NCI-H146 (cell line): ENCODE measurements at regions not wholly inside any gene's neighbourhood (a gene's known extent, or its start where the extent isn't known, plus 50 kb on each side); places are given as distances from the start of the nearest gene placed in this dataset.
"Not testable (repeated sequence)": the region's sequence is repeated elsewhere in the genome, so short reads cannot be mapped to it uniquely, and the experiment has no call there.

Experiments used
- DNase-seq: peaks from one replicate; lab custom pipeline; 2025; lab: John Stamatoyannopoulos, UW

DNA sequence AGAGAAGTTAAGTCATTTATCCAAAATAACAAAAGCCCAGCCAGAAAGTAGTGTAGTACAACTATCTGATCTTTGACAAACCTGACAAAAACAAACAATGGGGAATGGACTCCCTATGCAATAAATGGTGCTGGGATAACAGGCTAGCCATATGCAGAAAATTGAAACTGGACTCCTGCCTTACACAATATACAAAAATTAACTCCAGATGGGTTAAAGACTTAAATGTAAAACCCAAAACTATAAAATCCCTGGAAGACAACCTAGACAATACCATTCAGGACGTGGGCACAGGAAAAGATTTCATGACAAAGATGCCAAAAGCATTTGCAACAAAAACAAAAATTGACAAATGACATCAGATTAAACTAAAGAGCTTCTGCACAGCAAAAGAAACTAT is 561.4 kb upstream of the CHAC2 start:
- not testable (repeated sequence) for DNase-seq

DNA sequence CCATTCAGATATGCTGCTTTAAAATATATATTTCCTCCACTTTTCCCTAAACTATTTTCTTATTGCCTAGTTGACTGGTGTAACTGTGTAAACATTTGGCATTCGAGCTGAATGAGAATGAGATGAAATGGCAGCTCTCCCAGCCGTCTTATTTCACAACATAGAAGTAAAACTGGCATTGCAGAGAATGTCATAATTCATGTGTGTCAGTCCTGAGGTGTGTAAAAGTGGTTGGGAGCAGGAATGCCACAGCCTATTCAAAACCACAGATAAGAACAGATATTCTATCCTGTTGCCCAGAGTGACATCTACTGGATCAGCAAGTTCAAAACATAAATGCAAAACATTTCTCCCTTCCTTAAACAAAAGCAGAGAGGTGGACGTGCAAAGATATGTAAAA is 565.5 kb upstream of the CHAC2 start:
- no peak for DNase-seq

GRCh38 chr2:53200072-53200471 is 567.5 kb upstream of the CHAC2 start:
- DNase-seq = no peak

- DNase-seq = no peak
These were observed 578.6 kb upstream of the CHAC2 start for GRCh38 chr2:53188851-53189510.

DNA sequence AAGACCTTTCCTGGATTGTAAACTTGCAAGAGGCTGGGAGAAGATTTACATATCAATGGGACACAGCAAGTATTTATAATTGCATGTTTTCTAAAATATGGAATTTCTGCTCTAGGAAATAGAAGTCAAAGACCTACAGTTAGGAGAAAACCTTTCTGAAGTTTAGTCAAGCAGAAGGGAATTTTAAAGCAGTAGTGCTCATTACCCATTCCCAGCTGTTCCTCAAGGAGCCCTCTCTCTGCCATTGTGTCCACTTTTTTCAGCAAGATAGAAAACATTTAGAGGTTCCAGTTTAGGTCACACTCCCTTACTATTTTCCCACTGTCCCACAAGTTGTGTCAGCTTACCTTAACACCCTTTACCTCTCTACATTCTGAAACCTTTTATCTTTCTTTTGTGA is 584.0 kb upstream of the CHAC2 start:
- DNase-seq = no peak

- no peak for DNase-seq
These were observed 585.0 kb upstream of the CHAC2 start for GRCh38 chr2:53182601-53183000.

GRCh38 chr2:53181759-53182158 is 585.8 kb upstream of the CHAC2 start:
- no peak for DNase-seq

DNA sequence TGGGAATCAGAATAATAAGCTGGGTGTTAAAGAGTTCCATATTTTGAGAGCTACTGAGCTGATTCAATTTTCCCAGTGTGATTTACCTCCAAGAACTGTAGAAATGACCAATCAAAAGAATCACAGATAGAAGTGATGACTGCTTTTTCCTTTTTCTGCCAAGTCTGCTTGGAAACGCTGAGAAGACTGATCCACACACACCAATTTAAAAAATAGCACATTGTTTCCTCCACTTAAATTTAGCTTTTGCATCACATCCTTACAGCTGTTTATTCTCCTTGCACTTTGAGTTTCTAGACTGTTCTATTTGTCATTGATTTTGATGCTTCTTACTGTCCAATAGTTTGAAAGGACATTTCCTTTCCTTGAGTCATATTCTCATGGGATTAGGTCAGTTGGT is 590.3 kb upstream of the CHAC2 start:
- DNase-seq = no peak

- no peak for DNase-seq
These were observed 593.1 kb upstream of the CHAC2 start for GRCh38 chr2:53174539-53174938.

DNA sequence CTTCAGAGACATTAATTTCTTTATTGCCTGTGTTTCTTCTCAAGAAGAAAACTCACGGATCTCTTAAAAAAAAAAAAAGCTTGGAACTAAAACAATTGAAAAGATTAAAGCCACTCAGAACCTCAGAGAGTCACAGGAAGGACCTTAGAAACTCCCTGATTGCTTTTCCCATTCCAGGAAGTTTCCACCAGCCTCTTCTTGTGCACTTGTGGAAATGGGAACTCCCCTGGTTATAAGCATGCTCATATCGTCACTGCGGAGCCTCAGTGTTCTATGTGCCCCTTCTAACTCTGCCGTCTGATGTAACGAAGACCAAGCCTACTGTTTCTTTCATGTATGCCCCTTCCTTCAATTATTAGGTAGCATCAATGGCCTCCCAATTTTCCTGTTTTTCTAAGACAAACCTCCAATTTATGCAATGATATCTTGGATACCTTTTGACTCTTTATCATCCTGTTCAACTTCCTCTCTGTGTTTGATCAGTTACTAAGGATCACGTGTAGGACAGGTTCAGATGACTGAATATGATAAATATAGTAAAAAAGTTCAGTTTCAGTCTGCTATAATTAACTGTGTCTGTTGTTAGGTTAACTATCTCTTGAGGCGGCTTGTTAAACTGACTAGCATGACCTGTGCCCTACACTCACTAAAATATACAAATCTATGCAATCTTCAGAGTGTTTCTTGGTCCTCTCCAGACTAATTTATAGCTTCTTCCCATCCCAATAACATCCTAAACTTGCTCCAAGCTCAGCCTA is 593.7 kb upstream of the CHAC2 start:
- no peak for DNase-seq

DNA sequence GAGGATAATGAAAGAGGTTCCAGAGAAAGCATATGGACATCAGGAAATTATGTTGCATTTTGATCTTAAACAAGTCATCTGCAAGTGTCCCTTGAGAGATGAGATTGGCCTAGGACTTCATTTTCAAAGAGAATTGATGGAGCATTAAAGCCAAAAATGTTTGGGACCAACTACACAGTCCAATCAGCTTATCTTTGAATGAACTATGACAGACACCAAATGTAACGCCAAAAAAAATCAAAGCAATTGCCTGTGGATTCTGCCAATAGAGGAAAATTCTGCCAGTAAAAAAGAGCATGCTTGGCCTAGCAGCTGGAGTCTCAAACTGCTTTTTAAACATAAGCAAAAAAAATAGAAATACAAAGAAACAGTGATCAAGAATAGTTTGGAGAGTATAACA is 594.5 kb upstream of the CHAC2 start:
- DNase-seq = no peak

DNA sequence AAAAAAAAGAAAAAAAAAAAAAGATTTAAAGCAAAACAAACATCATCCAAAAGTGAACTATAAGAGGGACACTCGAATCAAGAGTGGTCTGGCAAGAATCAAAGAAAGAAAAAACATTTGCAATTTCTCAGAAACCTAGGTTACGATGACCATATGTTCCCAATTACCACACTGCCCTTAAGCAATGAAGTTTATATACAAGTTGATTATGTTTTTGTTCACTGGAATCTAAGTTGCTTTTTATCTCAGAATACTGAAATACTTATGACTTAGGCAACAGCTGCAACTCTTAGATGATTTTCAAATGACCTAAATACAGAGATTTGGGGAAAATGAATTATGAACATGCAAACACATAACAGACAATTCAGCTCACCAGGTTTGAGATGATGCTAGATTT is 597.1 kb upstream of the CHAC2 start:
- no peak for DNase-seq

DNA sequence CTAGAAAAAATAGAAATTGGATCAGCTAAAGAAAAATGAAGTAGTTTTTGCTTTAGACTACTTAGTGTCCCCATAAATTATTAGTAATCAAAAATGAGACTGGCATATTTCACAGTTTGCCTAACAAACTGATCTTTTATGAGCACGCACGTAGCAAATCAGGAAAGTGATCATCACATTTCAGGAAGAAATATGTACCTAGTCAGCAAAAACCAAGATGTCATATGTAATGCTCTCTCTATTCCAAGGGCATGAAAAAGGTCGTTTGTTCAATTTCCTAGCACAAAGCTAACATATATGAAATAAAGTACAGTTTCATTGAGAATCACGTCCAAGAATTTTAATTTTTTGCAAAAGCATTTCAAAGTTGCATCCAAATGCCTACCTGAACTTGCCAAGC is 600.4 kb upstream of the CHAC2 start:
- DNase-seq = no peak

DNA sequence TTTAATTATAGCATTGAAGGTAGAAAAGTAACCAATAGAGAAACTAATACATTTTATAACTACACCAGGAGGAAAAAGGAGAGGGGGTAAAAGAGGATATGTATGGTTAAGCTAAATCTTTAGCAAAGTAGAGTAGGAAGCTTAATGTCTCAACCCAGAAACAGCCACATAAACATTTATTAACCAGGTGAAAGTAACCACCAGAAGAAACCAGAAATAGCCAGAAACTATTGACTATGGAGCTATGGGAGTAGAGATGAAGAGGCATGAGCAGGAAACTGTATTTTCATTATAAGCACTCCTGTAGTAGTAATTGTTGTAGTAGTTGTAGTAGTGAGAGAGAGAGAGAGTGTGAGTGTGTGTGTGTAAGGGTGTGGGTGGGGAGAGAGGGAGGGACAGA is 617.5 kb upstream of the CHAC2 start:
- no peak for DNase-seq

- DNase-seq = no peak
These were observed 619.4 kb upstream of the CHAC2 start for GRCh38 chr2:53148221-53148620.

GRCh38 chr2:53131416-53131815 is 636.2 kb upstream of the CHAC2 start:
- no peak for DNase-seq

- no peak for DNase-seq
These were observed 637.1 kb upstream of the CHAC2 start for GRCh38 chr2:53130441-53130943.

GRCh38 chr2:53129851-53130250 is 637.8 kb upstream of the CHAC2 start:
- no peak for DNase-seq

DNA sequence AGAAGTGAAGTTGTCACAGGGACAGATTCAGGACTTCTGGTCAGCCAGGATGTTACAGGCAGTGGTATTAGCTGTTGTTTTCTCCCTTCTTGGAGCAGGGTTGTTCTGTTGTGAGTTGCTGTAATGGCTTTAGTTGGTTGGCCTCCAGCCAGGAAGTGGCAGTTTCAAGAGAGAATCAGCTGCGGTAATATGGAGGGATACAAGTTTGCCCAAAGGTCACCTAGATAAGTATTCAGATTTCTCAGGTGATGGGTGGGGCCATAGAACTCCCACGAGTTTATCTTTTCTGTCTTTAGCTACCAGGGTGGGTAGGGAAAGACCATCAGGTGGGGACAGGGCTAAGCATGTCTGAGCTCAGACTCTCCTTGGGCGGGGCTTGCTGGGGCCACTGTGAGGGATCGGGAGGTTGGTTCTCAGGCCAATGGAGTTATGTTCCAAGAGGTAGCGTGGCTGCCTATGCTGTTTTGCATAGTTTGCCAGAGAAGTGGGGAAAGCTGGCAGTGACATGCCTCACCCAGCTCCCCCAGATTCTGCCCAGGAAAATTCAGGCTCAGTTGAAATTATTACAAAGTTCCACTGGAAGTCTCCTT is 640.4 kb upstream of the CHAC2 start:
- no peak for DNase-seq

DNA sequence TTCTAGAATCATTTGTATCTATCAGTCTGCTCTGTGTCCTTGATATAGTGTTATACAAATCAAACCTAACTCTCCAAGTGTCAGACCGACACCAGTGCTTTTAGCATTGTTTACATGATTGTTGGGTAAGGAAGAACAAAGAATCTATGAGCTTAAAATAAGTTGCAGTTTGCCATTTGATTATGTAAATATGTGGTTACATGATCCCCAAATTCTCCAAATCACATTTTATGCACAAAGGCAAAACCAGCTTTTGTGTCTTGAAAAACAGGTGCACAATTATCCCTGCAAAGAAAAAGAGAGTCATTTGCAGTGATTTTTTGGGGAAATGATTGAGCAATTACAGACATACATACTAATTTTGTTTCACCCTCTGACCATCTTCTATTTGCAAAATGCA is 652.6 kb upstream of the CHAC2 start:
- DNase-seq = no peak

DNA sequence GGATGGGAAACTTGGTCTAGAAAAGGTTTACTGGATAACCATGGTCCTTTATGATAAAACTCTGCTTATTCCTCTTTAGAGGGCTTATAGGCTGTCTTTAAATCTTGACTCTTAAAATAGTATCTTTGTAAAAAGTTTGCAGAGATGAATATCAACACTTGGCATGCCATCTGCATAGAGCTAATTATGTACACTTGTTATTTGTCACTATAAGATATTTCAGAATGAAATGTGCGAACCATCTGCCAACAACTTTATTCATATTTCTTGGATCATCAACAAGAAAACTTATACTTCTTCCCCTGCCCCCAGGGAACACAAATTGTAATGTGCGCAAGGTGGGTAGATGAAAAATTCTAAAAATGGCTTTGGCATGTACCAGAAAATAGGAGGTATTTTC is 653.0 kb upstream of the CHAC2 start:
- DNase-seq = no peak

DNA sequence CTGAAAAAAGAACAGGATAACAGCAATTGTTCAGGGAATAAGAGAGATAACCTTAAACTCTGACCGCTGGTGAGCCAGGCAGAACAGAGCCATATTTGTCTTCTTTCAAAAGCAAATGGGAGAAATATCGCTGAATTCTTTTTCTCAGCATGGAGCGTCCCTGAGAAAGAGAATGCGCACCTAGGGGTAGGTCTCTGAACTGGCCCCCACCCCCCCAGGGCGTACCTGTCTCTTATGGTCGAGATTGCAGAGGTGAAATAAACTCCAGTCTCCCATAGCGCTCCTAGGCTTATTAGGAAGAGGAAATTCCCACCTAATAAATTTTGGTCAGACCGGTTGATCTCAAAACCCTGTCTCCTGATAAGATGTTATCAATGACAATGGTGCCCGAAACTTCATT is 655.2 kb upstream of the CHAC2 start:
- not testable (repeated sequence) for DNase-seq

DNA sequence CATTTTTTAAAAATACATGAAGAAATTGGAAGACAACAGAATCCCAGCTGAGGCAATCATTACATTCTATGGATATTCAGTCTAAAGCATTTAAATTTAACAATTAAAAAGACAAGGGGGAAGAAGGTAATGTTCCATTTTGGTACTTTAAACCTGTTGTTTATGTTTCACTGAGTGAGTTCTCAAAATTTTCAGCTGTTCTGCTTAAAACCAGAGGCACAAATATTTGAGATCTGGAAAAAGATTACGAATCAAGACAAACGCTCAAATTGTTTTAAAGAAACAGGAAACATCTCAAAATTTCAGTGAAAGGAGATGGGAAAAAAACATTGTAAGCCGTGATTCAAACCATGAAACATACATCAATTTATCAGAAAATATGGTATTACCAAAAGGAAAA is 656.2 kb upstream of the CHAC2 start:
- no peak for DNase-seq
